GM23248 (cell line): ENCODE measurements at regions not wholly inside any gene's neighbourhood (a gene's known extent, or its start where the extent isn't known, plus 50 kb on each side); places are given as distances from the start of the nearest gene placed in this dataset.

Experiments
- DNase-seq: peaks from one replicate; pipeline ENCODE4 v3.0.0-alpha.2; 2015
- H2AFZ ChIP-seq: fragments of 200-600 bp; sonication (generic); 2 replicates; pipeline ENCODE4 v1.6.1; 2016; ENCODE audit warnings: antibody characterized with exemption
- H3F3A ChIP-seq: fragments of 200-600 bp; sonication (generic); 2 replicates; pipeline ENCODE4 v1.6.1; 2016; ENCODE audit warnings: mild to moderate bottlenecking, antibody characterized with exemption, mixed run types; ENCODE audit not compliant: insufficient read depth
- H3K27ac ChIP-seq: fragments of 200-600 bp; sonication (generic); 2 replicates; pipeline ENCODE4 v1.5.1; 2016; ENCODE audit warnings: mild to moderate bottlenecking
- H3K27me3 ChIP-seq: fragments of 200-600 bp; sonication (generic); replicated peaks from 2 replicates; pipeline ENCODE4 v1.6.1; 2016; ENCODE audit warnings: mild to moderate bottlenecking; ENCODE audit not compliant: insufficient read depth
- H3K36me3 ChIP-seq: fragments of 200-600 bp; sonication (generic); 2 replicates; pipeline ENCODE4 v1.6.1; 2016; ENCODE audit warnings: low read depth, mild to moderate bottlenecking
- H3K4me1 ChIP-seq: fragments of 200-600 bp; sonication (generic); 2 replicates; pipeline ENCODE4 v1.6.1; 2016; ENCODE audit warnings: mild to moderate bottlenecking; ENCODE audit not compliant: insufficient read depth
- H3K4me2 ChIP-seq: fragments of 200-600 bp; sonication (generic); one replicate; pipeline ENCODE4 v1.6.1; 2016; ENCODE audit warnings: mild to moderate bottlenecking; ENCODE audit not compliant: unreplicated experiment
- H3K4me3 ChIP-seq: fragments of 200-600 bp; sonication (generic); 2 replicates; pipeline ENCODE4 v1.5.1; 2016; ENCODE audit warnings: mild to moderate bottlenecking
- H3K79me2 ChIP-seq: fragments of 200-600 bp; sonication (generic); 2 replicates; pipeline ENCODE4 v1.6.1; 2016; ENCODE audit warnings: mild to moderate bottlenecking; ENCODE audit not compliant: insufficient read depth
- H3K9ac ChIP-seq: fragments of 200-600 bp; sonication (generic); 2 replicates; pipeline ENCODE4 v1.6.1; 2016; ENCODE audit warnings: mild to moderate bottlenecking
- H3K9me2 ChIP-seq: fragments of 200-600 bp; sonication (generic); 2 replicates; pipeline ENCODE4 v1.6.1; 2016; ENCODE audit warnings: mixed run types, mild to moderate bottlenecking, moderate library complexity; ENCODE audit not compliant: insufficient read depth
- H3K9me3 ChIP-seq: fragments of 200-600 bp; sonication (generic); one replicate; pipeline ENCODE4 v1.6.1; 2017; ENCODE audit warnings: low read depth
- H4K20me1 ChIP-seq: fragments of 200-600 bp; sonication (generic); 2 replicates; pipeline ENCODE4 v1.6.0; 2016; ENCODE audit not compliant: insufficient read depth
- EZH2 ChIP-seq: fragments of 200-600 bp; sonication (generic); IDR thresholded peaks from 2 replicates; pipeline ENCODE4 v1.6.1; 2018; ENCODE audit warnings: antibody characterized with exemption, mild to moderate bottlenecking; ENCODE audit not compliant: insufficient read depth, poor library complexity, severe bottlenecking
- EZH2phosphoT487 ChIP-seq: fragments of 200-600 bp; sonication (generic); IDR thresholded peaks from 2 replicates; pipeline ENCODE4 v1.6.1; 2018; ENCODE audit warnings: antibody characterized with exemption, moderate library complexity, mild to moderate bottlenecking, low read depth; ENCODE audit not compliant: insufficient read depth
- WGBS, 2 experiments: methylation state at CpG; one replicate each; pipeline ENCODE4 v1.1.6; 2015 to 2017; ENCODE audit warnings: low lambda C conversion rate in 2 of 2, low coverage in 1 of 2; ENCODE audit errors: missing lambda C conversion rate in 2 of 2; 5-methylcytosine and 5-hydroxymethylcytosine counted together
- in situ Hi-C: fragments of 300-500 bp; cut with MboI; formaldehyde crosslinking; loops from 2 replicates; pipeline ENCODE4 v1.15.0; 2020

DNA sequence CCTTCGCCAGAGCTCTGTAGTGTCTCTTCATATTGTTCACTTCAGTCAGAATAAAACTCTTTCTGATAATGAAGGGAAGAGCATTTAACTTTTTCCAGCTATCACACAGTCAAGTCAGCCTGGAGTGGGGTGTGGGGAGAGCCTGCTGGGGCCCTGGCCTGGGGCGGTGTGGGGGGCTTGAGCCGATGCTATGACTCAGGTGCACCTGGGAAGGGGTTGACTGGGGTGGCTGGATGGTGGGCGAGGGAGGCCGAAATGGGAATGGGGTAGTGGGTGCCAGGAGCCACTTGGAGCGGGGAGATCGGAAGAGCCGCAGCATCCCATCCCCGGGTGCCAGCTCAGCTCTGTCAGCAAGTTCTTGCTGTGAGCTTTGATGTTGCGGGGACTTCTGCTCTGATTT, 100.9 kb downstream of the NXPE2 start:
- DNase-seq: no peak
- Histone ChIP-seq H3K27ac (no peak overlapping the region), H2AFZ (no peak overlapping the region), H3K9me3 (no peaks in the 10 kb centered on the region), H3F3A (no peaks in the 10 kb centered on the region), H4K20me1 (no peaks in the 10 kb centered on the region), H3K9me2 (no peaks in the 10 kb centered on the region), H3K27me3 (no peaks in the 10 kb centered on the region), H3K36me3 (no peaks in the 10 kb centered on the region), H3K4me1 (no peaks in the 10 kb centered on the region), H3K9ac (no peak overlapping the region), H3K79me2 (no peaks in the 10 kb centered on the region), H3K4me2 (no peak overlapping the region), H3K4me3 (no peak overlapping the region)
- no peak for TF ChIP-seq EZH2
- no peak for TF ChIP-seq EZH2phosphoT487
- in situ Hi-C loops: no loop called here
- WGBS, 2 experiments: 38 to 58% methylated on average over 4 to 10 of the region's 10 CpGs

DNA sequence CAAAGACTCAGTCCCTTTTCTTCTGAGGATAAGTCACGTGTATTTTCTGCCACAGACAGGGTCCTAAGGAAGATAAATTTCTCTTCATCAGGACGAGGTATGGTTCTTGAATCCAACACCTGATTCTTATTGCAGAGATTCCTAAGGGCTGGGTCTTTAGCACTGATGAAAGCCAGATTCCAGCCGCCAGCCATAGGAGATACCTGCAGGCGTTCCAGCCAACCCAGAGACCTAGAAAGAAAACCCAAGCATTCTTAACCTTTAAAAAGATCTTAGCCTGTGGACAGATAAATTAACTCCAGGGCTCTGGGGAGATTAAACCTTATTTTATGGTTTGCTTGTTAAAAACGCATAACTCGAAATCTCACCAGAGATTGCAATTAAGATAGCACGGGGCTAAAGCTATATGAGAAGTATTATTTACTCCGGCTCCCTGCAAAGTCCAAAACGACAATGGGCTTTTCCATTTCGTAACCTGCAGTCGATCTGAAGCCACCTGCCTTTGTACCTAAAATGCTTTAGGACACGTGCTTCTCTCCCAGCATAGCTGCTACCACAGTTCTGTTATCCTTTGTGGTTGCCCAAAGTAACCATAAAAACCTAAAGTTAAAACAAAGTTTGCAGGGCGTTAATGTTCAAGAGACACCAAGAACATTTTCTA, 104.5 kb downstream of the NXPE2 start:
- TF ChIP-seq EZH2phosphoT487 (no peak), EZH2 (no peak)
- Histone ChIP-seq H3K9me2 (no peaks in the 10 kb centered on the region), H3K4me3 (no peak overlapping the region), H3K4me2 (no peak overlapping the region), H3F3A (no peaks in the 10 kb centered on the region), H3K27ac (no peak overlapping the region), H3K9ac (no peak overlapping the region), H3K9me3 (no peaks in the 10 kb centered on the region), H4K20me1 (no peaks in the 10 kb centered on the region), H3K27me3 (no peaks in the 10 kb centered on the region), H3K36me3 (no peaks in the 10 kb centered on the region), H3K79me2 (no peaks in the 10 kb centered on the region), H2AFZ (no peak overlapping the region), H3K4me1 (no peaks in the 10 kb centered on the region)
- in situ Hi-C loops: no loop called here
- WGBS, 2 experiments: 47 to 51% methylated on average over 13 of the region's 13 CpGs
- no peak for DNase-seq

DNA sequence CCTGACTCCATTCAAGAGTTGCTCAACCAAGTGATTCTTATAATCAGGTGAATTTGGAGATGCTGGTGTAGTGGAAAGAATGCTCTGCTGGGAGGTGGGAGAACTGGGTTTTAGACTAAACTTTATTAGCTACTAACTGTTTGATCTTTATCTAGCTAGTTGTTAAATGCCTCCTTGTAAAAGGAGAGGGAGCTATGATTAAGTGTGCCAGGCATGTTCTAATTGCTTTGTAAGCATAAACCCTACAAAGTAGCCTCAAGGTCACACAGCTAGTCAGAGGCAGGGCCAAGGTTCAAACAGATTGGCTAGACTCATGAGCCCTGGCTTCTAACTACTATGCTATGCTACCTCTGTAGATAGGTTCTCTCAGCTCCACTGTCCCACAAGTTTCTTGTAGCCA, 105.5 kb downstream of the NXPE2 start:
- Histone ChIP-seq H3K27me3 (no peaks in the 10 kb centered on the region), H3F3A (no peaks in the 10 kb centered on the region), H3K36me3 (no peaks in the 10 kb centered on the region), H3K4me1 (no peaks in the 10 kb centered on the region), H3K9ac (no peak overlapping the region), H3K79me2 (no peaks in the 10 kb centered on the region), H3K9me2 (no peaks in the 10 kb centered on the region), H3K4me3 (no peak overlapping the region), H3K27ac (no peak overlapping the region), H4K20me1 (no peaks in the 10 kb centered on the region), H3K4me2 (no peak overlapping the region), H2AFZ (no peak overlapping the region), H3K9me3 (no peaks in the 10 kb centered on the region)
- TF ChIP-seq EZH2phosphoT487 (no peak), EZH2 (no peak)
- in situ Hi-C loops: no loop called here
- DNase-seq: no peak

DNA sequence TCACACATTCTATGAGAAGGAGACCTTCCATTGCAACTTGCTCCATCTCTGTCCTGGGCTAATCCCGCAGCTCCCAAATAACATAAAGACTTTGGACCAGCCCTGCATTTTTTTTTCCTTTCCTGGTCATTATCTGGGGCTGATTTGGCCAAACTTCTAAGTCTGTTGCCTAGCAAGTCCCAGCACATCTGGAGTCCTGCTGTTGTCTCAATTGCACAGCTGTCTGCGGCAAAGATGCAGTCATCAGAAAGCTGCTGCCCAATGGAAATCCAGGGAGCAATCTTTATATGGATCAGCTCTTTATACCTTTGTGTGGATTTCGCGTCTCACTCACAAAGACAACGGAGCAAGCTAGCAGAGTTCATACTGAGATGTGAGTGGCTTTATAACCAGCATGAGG, 105.9 kb downstream of the NXPE2 start:
- Histone ChIP-seq H4K20me1 (no peaks in the 10 kb centered on the region), H2AFZ (no peak overlapping the region), H3F3A (no peaks in the 10 kb centered on the region), H3K9me3 (no peaks in the 10 kb centered on the region), H3K9ac (no peak overlapping the region), H3K9me2 (no peaks in the 10 kb centered on the region), H3K27ac (no peak overlapping the region), H3K4me2 (no peak overlapping the region), H3K27me3 (no peaks in the 10 kb centered on the region), H3K4me1 (no peaks in the 10 kb centered on the region), H3K79me2 (no peaks in the 10 kb centered on the region), H3K4me3 (no peak overlapping the region), H3K36me3 (no peaks in the 10 kb centered on the region)
- TF ChIP-seq EZH2phosphoT487: no peak
- TF ChIP-seq EZH2: no peak
- in situ Hi-C loops: no loop called here
- WGBS, 2 experiments: 2 to 3% methylated on average over 5 of the region's 5 CpGs
- DNase-seq: no peak

DNA sequence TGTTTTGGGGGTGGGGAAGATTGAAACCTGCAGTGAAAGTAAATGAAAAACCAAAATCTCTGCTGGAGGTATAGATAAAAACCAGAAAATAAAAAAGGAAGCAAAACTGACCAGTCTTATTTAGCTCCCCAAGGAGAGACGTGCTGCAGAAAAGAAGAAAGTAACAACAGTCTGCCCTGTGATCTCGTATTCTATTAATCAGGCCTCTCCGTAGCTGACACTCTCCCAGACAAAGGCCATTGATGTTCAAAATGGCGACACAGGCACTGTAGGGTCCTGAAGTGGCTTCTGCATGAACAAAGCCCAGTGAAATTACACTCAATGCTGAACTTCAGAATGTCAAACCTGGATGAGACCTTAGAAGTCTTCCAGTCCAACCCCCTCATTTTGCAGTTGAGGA, 106.6 kb downstream of the NXPE2 start:
- Histone ChIP-seq H3K9me2 (no peaks in the 10 kb centered on the region), H3K4me1 (no peaks in the 10 kb centered on the region), H3K9me3 (no peaks in the 10 kb centered on the region), H3F3A (no peaks in the 10 kb centered on the region), H3K4me2 (no peak overlapping the region), H2AFZ (no peak overlapping the region), H4K20me1 (no peaks in the 10 kb centered on the region), H3K27ac (no peak overlapping the region), H3K27me3 (no peaks in the 10 kb centered on the region), H3K9ac (no peak overlapping the region), H3K36me3 (no peaks in the 10 kb centered on the region), H3K4me3 (no peak overlapping the region), H3K79me2 (no peaks in the 10 kb centered on the region)
- WGBS, 2 experiments: 28 to 31% methylated on average over 4 of the region's 4 CpGs
- TF ChIP-seq EZH2phosphoT487 (no peak), EZH2 (no peak)
- in situ Hi-C loops: no loop called here
- no peak for DNase-seq
